ENCODE measurements at regions not wholly inside any gene's neighbourhood (a gene's known extent, or its start where the extent isn't known, plus 50 kb on each side); places are given as distances from the start of the nearest gene placed in this dataset.

DNA sequence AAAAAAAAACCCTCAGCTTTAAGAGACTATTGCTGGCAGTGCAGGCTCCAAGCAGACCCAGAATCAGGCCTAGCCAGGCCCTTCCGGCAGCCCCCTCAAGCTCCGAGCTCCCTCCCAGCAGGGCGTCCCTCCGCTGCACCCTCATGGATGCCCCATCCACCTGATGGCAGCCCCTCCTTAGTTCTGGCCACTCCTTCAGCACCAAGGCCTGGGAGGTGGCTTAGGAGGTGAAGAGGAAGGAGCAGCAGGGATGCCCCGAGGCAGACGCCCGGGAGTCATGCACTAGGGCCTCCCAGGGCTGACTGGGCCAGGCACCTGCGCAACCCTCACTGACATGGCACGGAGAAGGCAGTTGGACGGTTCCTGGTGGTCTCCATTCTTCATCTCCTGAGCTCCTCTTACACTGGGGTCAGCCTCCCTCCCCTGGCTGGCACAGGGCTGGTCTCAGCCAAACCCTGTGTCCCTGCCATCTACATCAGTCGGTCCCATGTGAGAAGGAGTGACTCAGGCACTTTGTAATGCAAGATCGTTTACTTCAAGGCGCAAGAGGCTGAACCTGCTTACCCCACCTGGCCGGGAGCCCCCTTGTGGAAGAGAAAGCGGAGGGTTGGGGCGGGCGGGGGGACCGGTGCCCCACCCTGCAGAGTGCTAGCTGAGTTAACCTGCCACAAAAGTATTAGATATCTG is 53.5 kb upstream of the ID2 start:
- DNase-seq = no peak

GRCh38 chr2:8628866-8629209 is 53.0 kb upstream of the ID2 start:
- no peak for DNase-seq

DNA sequence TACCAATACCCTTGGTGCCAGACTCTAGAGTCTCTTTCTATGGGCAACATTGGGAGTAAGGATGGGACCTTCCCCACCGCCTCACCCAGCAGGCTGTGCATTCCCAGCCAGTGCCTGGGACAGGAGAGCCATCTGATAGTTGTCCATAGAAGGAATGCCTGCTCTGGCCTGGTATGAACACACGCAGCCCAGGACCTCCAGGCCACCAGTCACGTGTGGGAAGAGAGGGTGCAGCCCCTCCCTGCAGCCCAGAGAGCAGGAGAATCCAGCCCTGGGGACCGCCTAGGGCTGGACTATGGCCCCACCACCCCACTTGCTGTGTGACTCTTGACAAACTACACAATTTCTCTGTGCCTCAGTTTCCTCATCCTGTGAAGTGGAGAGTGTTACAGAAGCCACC is 52.5 kb upstream of the ID2 start:
- no peak for DNase-seq

GRCh38 chr2:8630676-8631464 is 51.0 kb upstream of the ID2 start:
- DNase-seq = no peak

DNA sequence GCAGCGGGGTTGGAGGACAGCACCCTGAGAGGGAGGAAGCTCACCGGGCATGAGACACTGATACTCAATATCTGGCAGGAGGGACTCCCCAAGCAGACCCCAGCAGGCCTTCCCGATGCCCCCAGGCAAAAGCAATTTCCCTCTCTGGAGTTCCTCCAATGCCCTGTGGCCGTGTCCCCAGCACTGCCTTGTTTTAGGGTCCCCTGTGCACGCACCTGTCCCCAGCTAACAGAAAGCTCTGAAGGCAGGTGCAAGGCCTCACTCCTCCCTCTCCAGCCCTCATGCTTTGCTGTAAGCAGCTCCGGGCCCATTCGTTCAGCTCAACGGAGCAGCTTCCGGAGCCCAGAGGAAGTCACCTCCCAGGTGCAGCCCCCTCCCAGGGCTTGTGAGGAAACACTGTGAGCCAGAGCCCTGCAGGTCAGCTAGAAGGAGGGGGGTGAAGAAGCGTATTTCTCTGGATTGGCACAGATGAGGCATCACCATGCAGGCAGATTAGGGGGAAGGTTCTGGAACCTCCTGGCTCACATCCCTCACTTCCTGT is 50.3 kb upstream of the ID2 start:
- DNase-seq = no peak

All from GOT3 (cell line).